Liver (tissue), 8 donors: ENCODE measurements at regions not wholly inside any gene's neighbourhood (a gene's known extent, or its start where the extent isn't known, plus 50 kb on each side); places are given as distances from the start of the nearest gene placed in this dataset.

Experiments used
- DNase-seq: peaks from one replicate; pipeline ENCODE4 v3.0.0-alpha.2; 2017; ENCODE audit warnings: low spot score
- H3K27ac ChIP-seq, 2 donors: one replicate each; pipeline ENCODE4 v1.7.0; 2013; ENCODE audit warnings: inconsistent platforms in 2 of 2, low read length in 2 of 2, control low read depth in 1 of 2, low read depth in 1 of 2, mild to moderate bottlenecking in 1 of 2
- H3K27me3 ChIP-seq, 4 donors: one replicate each; pipeline versions ENCODE4 v1.6.1 to v1.7.0; 2013; ENCODE audit warnings: low read length in 3 of 4, inconsistent platforms in 1 of 4, mild to moderate bottlenecking in 1 of 4, moderate library complexity in 1 of 4; ENCODE audit not compliant: control insufficient read depth in 4 of 4, insufficient read depth in 4 of 4
- H3K36me3 ChIP-seq, 4 donors: one replicate each; pipeline versions ENCODE4 v1.6.1 to v1.7.0; 2013; ENCODE audit warnings: low read length in 3 of 4, mild to moderate bottlenecking in 3 of 4, low read depth in 1 of 4, moderate library complexity in 1 of 4; ENCODE audit not compliant: control insufficient read depth in 4 of 4, insufficient read depth in 3 of 4
- H3K4me1 ChIP-seq, 4 donors: one replicate each; pipeline versions ENCODE4 v1.6.1 to v1.7.0; 2013; ENCODE audit warnings: low read length in 3 of 4, mild to moderate bottlenecking in 3 of 4, moderate library complexity in 1 of 4; ENCODE audit not compliant: control insufficient read depth in 4 of 4, insufficient read depth in 4 of 4
- H3K4me3 ChIP-seq, 3 donors: one replicate each; pipeline versions ENCODE4 v1.6.1 to v1.7.0; 2013; ENCODE audit warnings: low read length in 3 of 3, control low read depth in 1 of 3, low read depth in 1 of 3, mild to moderate bottlenecking in 1 of 3
- H3K9ac ChIP-seq, 2 donors: one replicate each; pipeline ENCODE4 v1.7.0; 2013; ENCODE audit warnings: low read length in 2 of 2, mild to moderate bottlenecking in 2 of 2, moderate library complexity in 2 of 2, control low read depth in 1 of 2, low read depth in 1 of 2
- H3K9me3 ChIP-seq, 4 donors: one replicate each; pipeline versions ENCODE4 v1.6.1 to v1.7.0; 2013; ENCODE audit warnings: low read length in 3 of 4; ENCODE audit not compliant: control insufficient read depth in 4 of 4
- ATF3 ChIP-seq: IDR thresholded peaks from 2 replicates; pipeline ENCODE4 v1.6.1; 2016; ENCODE audit warnings: antibody characterized with exemption
- CTCF ChIP-seq: fragments of 150-350 bp; IDR thresholded peaks from 2 replicates; pipeline ENCODE4 v1.5.1; 2017; ENCODE audit warnings: improper control_type of control experiment, low read depth, low read length; ENCODE audit not compliant: missing input control
- EGR1 ChIP-seq, 2 donors: IDR thresholded peaks; 2 replicates each; pipeline ENCODE4 v1.6.1; 2016 to 2018; ENCODE audit warnings: antibody characterized with exemption in 2 of 2, low read depth in 2 of 2
- FOXA1 ChIP-seq: IDR thresholded peaks from 2 replicates; pipeline ENCODE4 v1.6.1; 2016; ENCODE audit warnings: antibody characterized with exemption
- FOXA2 ChIP-seq: IDR thresholded peaks from 2 replicates; pipeline ENCODE4 v1.6.1; 2016; ENCODE audit warnings: antibody characterized with exemption
- GABPA ChIP-seq, 2 donors: IDR thresholded peaks in 1 of 2; conservative IDR thresholded peaks in 1 of 2; 2 replicates each; pipeline ENCODE4 v1.6.1; 2016; ENCODE audit warnings: antibody characterized with exemption in 2 of 2, mild to moderate bottlenecking in 1 of 2, moderate library complexity in 1 of 2
- HNF4A ChIP-seq, 2 donors: conservative IDR thresholded peaks; 2 replicates each; pipeline ENCODE4 v1.6.1; 2016; ENCODE audit warnings: antibody characterized with exemption in 2 of 2, mild to moderate bottlenecking in 2 of 2
- HNF4G ChIP-seq: IDR thresholded peaks from 2 replicates; pipeline ENCODE4 v1.6.1; 2016; ENCODE audit warnings: antibody characterized with exemption
- JUND ChIP-seq, 2 donors: IDR thresholded peaks; 2 replicates each; pipeline ENCODE4 v1.6.1; 2016; ENCODE audit warnings: antibody characterized with exemption in 2 of 2
- NR2F2 ChIP-seq: IDR thresholded peaks from 2 replicates; pipeline ENCODE4 v1.6.1; 2016; ENCODE audit warnings: antibody characterized with exemption
- RAD21 ChIP-seq, 2 donors: IDR thresholded peaks; 2 replicates each; pipeline ENCODE4 v1.6.1; 2016; ENCODE audit warnings: antibody characterized with exemption in 2 of 2, mild to moderate bottlenecking in 2 of 2
- RXRA ChIP-seq, 2 donors: IDR thresholded peaks; 2 replicates each; pipeline ENCODE4 v1.6.1; 2017 to 2018; ENCODE audit warnings: antibody characterized with exemption in 2 of 2, mild to moderate bottlenecking in 1 of 2
- SP1 ChIP-seq: IDR thresholded peaks from 2 replicates; pipeline ENCODE4 v1.6.1; 2018; ENCODE audit warnings: antibody characterized with exemption, mild to moderate bottlenecking
- TAF1 ChIP-seq: conservative IDR thresholded peaks from 2 replicates; pipeline ENCODE4 v1.6.1; 2016; ENCODE audit warnings: antibody characterized with exemption, mild to moderate bottlenecking
- YY1 ChIP-seq: IDR thresholded peaks from 2 replicates; pipeline ENCODE4 v1.6.1; 2016; ENCODE audit warnings: antibody characterized with exemption, mild to moderate bottlenecking
- whole genome bisulfite sequencing: extraction: QIAGEN DNeasy Blood & Tissue Kit; methylation state at CpG from one replicate; pipeline ENCODE4 v1.1.7; 2013; 5-methylcytosine and 5-hydroxymethylcytosine counted together
- TF ChIP-seq, protein P1 (sequence below): IDR thresholded peaks from 2 replicates; pipeline ENCODE4 v1.6.1; 2016; ENCODE audit warnings: antibody characterized with exemption
- TF ChIP-seq, protein P2 (sequence below): IDR thresholded peaks from 2 replicates; pipeline ENCODE4 v1.6.1; 2016; ENCODE audit warnings: antibody characterized with exemption, mild to moderate bottlenecking
- donor health status: healthy.
- donor health status: healthy.
- donor health status: healthy.
- donor health status: healthy.
- donor health status: healthy.

DNA sequence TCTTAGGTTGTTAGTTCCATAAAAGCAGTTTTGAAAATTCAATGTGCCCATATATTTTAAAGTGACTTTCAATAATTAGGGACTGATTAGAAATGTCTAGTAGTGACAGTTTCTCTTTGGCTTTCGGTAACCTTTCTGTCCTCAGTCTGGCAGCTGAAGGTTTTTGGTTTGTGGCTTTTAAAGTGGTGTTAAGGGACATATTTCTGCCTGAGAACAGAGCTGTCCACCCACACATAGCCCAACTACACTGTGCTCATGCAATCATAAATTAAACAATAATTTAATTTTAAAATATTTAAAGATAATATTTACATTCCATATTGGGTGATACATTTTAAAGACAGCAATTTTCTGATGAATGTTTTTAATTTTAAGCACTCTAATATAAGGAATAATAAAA lies 335.0 kb upstream of the TENM3 start:
- Histone ChIP-seq H3K27me3 (no peaks in the 10 kb centered on the region), H3K9ac (no peak overlapping the region), H3K27ac (no peak overlapping the region), H3K9me3 (peaks cover 0 to 6% (median 3%) of the 10 kb centered on the region in 4 donors), H3K4me1 (no peaks in the 10 kb centered on the region), H3K36me3 (no peaks in the 10 kb centered on the region), H3K4me3 (no peak overlapping the region)
- no peak for DNase-seq
- WGBS = 63% methylated on average over 1 of the region's 1 CpG
- TF ChIP-seq SP1 (no peak), HNF4G (no peak), ATF3 (no peak), GABPA (IDR thresholded peaks at IDR 0.05 in 1 of 2, conservative IDR thresholded peaks at IDR 0.05 in 1 of 2) (no peak), RAD21 (IDR thresholded peaks at IDR 0.05) (no peak), HNF4A (conservative IDR thresholded peaks at IDR 0.05) (no peak)

DNA sequence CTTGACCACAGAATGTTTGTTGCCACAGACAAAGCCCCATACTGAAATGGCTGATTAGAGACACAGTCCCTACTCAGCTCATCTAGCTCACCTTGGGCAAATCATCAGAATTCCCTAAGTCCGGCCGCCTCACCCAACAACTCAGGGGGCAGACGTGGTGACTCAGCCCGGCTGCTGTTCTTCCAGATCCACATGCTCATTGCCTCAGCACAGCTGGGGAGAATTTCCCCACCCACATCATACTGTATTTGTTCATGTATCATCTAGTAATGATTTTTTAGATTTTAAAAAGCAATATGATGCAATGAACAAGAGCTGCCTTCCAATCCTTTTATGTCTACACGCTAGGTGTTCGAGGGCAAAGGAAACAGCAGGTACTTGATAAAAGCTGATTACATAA lies 333.8 kb upstream of the TENM3 start:
- Histone ChIP-seq H3K9ac (no peak overlapping the region), H3K4me3 (no peak overlapping the region), H3K4me1 (no peaks in the 10 kb centered on the region), H3K36me3 (no peaks in the 10 kb centered on the region), H3K27me3 (no peaks in the 10 kb centered on the region), H3K27ac (no peak overlapping the region), H3K9me3 (peaks cover 0 to 6% (median 3%) of the 10 kb centered on the region in 4 donors)
- DNase-seq = no peak
- WGBS = 67% methylated on average over 6 of the region's 6 CpGs
- TF ChIP-seq FOXA1 = no peak
- TF ChIP-seq RXRA (IDR thresholded peaks at IDR 0.05) = no peak
- TF ChIP-seq HNF4A (conservative IDR thresholded peaks at IDR 0.05) = no peak
- TF ChIP-seq, protein P1, sequence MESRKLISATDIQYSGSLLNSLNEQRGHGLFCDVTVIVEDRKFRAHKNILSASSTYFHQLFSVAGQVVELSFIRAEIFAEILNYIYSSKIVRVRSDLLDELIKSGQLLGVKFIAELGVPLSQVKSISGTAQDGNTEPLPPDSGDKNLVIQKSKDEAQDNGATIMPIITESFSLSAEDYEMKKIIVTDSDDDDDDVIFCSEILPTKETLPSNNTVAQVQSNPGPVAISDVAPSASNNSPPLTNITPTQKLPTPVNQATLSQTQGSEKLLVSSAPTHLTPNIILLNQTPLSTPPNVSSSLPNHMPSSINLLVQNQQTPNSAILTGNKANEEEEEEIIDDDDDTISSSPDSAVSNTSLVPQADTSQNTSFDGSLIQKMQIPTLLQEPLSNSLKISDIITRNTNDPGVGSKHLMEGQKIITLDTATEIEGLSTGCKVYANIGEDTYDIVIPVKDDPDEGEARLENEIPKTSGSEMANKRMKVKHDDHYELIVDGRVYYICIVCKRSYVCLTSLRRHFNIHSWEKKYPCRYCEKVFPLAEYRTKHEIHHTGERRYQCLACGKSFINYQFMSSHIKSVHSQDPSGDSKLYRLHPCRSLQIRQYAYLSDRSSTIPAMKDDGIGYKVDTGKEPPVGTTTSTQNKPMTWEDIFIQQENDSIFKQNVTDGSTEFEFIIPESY = no peak
- no peak for TF ChIP-seq NR2F2
- no peak for TF ChIP-seq HNF4G
- TF ChIP-seq FOXA2 = no peak
- TF ChIP-seq TAF1 = no peak
- TF ChIP-seq CTCF = no peak
- no peak for TF ChIP-seq GABPA (IDR thresholded peaks at IDR 0.05 in 1 of 2, conservative IDR thresholded peaks at IDR 0.05 in 1 of 2)
- no peak for TF ChIP-seq JUND (IDR thresholded peaks at IDR 0.05)

- Histone ChIP-seq H3K9ac (no peak overlapping the region), H3K27me3 (no peaks in the 10 kb centered on the region), H3K4me1 (no peaks in the 10 kb centered on the region), H3K36me3 (no peaks in the 10 kb centered on the region), H3K4me3 (no peak overlapping the region), H3K9me3 (peaks cover 0 to 6% (median 3%) of the 10 kb centered on the region in 4 donors), H3K27ac (no peak overlapping the region)
- 23% methylated on average over 2 of the region's 2 CpGs for WGBS
- no peak for TF ChIP-seq YY1
- no peak for TF ChIP-seq ATF3
- no peak for TF ChIP-seq TAF1
- TF ChIP-seq NR2F2 = no peak
- no peak for TF ChIP-seq GABPA (IDR thresholded peaks at IDR 0.05 in 1 of 2, conservative IDR thresholded peaks at IDR 0.05 in 1 of 2)
- TF ChIP-seq, protein P2, sequence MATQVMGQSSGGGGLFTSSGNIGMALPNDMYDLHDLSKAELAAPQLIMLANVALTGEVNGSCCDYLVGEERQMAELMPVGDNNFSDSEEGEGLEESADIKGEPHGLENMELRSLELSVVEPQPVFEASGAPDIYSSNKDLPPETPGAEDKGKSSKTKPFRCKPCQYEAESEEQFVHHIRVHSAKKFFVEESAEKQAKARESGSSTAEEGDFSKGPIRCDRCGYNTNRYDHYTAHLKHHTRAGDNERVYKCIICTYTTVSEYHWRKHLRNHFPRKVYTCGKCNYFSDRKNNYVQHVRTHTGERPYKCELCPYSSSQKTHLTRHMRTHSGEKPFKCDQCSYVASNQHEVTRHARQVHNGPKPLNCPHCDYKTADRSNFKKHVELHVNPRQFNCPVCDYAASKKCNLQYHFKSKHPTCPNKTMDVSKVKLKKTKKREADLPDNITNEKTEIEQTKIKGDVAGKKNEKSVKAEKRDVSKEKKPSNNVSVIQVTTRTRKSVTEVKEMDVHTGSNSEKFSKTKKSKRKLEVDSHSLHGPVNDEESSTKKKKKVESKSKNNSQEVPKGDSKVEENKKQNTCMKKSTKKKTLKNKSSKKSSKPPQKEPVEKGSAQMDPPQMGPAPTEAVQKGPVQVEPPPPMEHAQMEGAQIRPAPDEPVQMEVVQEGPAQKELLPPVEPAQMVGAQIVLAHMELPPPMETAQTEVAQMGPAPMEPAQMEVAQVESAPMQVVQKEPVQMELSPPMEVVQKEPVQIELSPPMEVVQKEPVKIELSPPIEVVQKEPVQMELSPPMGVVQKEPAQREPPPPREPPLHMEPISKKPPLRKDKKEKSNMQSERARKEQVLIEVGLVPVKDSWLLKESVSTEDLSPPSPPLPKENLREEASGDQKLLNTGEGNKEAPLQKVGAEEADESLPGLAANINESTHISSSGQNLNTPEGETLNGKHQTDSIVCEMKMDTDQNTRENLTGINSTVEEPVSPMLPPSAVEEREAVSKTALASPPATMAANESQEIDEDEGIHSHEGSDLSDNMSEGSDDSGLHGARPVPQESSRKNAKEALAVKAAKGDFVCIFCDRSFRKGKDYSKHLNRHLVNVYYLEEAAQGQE = no peak
- TF ChIP-seq, protein P1 = no peak
- TF ChIP-seq JUND (IDR thresholded peaks at IDR 0.05) = no peak
- no peak for TF ChIP-seq EGR1 (IDR thresholded peaks at IDR 0.05; ENCODE audit: low read depth in 2 of 2)
- no peak for TF ChIP-seq HNF4A (conservative IDR thresholded peaks at IDR 0.05)
- no peak for TF ChIP-seq HNF4G
- no peak for TF ChIP-seq SP1
- DNase-seq = no peak
Observed at GRCh38 chr4:181911420-181911819, 331.8 kb upstream of the TENM3 start.
